ENCODE measurements at regions not wholly inside any gene's neighbourhood (a gene's known extent, or its start where the extent isn't known, plus 50 kb on each side); places are given as distances from the start of the nearest gene placed in this dataset.

DNA sequence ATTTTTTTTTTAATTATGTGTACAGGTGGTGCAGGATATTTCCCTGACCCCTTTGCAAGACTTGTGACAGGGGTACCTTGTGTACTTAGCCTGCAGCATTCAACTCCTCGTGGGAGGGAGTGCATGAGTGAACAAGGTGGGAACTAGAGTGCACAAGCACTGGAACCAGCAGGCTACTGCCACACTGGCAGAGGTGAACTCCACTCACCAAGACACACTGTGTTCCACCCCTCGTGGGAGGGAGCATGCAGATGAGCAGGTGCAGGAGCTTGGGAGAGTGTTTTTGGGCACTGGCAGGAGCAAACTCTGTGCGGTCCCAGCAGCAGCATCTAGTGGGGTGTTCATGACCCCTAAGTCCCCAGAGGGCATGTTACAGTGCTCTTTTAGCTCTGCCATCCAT, 282.7 kb upstream of the PLET1 start:
- ChIA-PET CTCF (interaction anchor here (1.0 kb wide), 1 partner anchor 12 kb away, joined by 4 read pairs; no protein-coding TSS in a partner anchor), POLR2A (no interaction called here)
- no peaks in the 10 kb centered on the region for H4K20me1 ChIP-seq (replicated peaks; ENCODE audit: control insufficient read depth, extremely low read depth, insufficient read depth, low read length)
- H3K9ac ChIP-seq (replicated peaks; ENCODE audit: extremely low read depth, insufficient read depth, low read length): no peak overlapping the region
- H3K79me2 ChIP-seq (ENCODE audit: control insufficient read depth, insufficient read depth, low read length): no peaks in the 10 kb centered on the region
- H3K36me3 ChIP-seq (ENCODE audit: control insufficient read depth in 2 of 2, extremely low read depth in 1 of 2, insufficient read depth in 2 of 2, low read length in 2 of 2): no peaks in the 10 kb centered on the region
- no TSS peak for BruUV-seq (replicated peaks)
- H3K27ac ChIP-seq (ENCODE audit: insufficient read depth, low read depth, low read length): no peak overlapping the region
- no peak overlapping the region for H2AFZ ChIP-seq (ENCODE audit: low read depth, low read length)
- no peak for FAIRE-seq
- H3K4me3 ChIP-seq (replicated peaks in 1 of 3; ENCODE audit: insufficient read depth in 1 of 3, low read depth in 1 of 3, low read length in 3 of 3): no peak overlapping the region
- H3K9me1 ChIP-seq (replicated peaks; ENCODE audit: control insufficient read depth, extremely low read depth, insufficient read depth, low read length): no peaks in the 10 kb centered on the region
- H3K9me3 ChIP-seq (replicated peaks; ENCODE audit: control insufficient read depth, insufficient read depth, low read length): no peaks in the 10 kb centered on the region
- no peak overlapping the region for H3K4me2 ChIP-seq (ENCODE audit: insufficient read depth, low read length)
- H3K27me3 ChIP-seq (ENCODE audit: control insufficient read depth in 2 of 2, insufficient read depth in 2 of 2, low read length in 2 of 2): no peaks in the 10 kb centered on the region
- dilution Hi-C loops (cut with MboI; ENCODE audit: extremely low pct_ligation_motif_present, low sequenced_read_pairs): no loop called here
- TF ChIP-seq FOS (IDR thresholded peaks at IDR 0.05; ENCODE audit: borderline replicate concordance, insufficient read depth, low read length) (no peak), MYC (IDR thresholded peaks at IDR 0.05; ENCODE audit: low read depth, low read length) (no peak), POLR2AphosphoS5 (IDR thresholded peaks at IDR 0.05; ENCODE audit: insufficient read depth, low read depth, low read length) (no peak)
- TF ChIP-seq, protein P1, sequence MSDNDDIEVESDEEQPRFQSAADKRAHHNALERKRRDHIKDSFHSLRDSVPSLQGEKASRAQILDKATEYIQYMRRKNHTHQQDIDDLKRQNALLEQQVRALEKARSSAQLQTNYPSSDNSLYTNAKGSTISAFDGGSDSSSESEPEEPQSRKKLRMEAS (IDR thresholded peaks at IDR 0.05; ENCODE audit: insufficient read depth, insufficient read length): no peak
- TF ChIP-seq, protein P2, sequence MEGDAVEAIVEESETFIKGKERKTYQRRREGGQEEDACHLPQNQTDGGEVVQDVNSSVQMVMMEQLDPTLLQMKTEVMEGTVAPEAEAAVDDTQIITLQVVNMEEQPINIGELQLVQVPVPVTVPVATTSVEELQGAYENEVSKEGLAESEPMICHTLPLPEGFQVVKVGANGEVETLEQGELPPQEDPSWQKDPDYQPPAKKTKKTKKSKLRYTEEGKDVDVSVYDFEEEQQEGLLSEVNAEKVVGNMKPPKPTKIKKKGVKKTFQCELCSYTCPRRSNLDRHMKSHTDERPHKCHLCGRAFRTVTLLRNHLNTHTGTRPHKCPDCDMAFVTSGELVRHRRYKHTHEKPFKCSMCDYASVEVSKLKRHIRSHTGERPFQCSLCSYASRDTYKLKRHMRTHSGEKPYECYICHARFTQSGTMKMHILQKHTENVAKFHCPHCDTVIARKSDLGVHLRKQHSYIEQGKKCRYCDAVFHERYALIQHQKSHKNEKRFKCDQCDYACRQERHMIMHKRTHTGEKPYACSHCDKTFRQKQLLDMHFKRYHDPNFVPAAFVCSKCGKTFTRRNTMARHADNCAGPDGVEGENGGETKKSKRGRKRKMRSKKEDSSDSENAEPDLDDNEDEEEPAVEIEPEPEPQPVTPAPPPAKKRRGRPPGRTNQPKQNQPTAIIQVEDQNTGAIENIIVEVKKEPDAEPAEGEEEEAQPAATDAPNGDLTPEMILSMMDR (IDR thresholded peaks at IDR 0.05; ENCODE audit: extremely low read depth in 1 of 2, insufficient read depth in 1 of 2, low read depth in 1 of 2, low read length in 2 of 2): no peak
- no peaks in the 10 kb centered on the region for H3K4me1 ChIP-seq (ENCODE audit: control insufficient read depth, extremely low read depth, insufficient read depth, low read length)
- intact Hi-C loops (cut with micrococcal nuclease): no loop called here
- no peak for DNase-seq (ENCODE audit: low read depth, low spot score)

DNA sequence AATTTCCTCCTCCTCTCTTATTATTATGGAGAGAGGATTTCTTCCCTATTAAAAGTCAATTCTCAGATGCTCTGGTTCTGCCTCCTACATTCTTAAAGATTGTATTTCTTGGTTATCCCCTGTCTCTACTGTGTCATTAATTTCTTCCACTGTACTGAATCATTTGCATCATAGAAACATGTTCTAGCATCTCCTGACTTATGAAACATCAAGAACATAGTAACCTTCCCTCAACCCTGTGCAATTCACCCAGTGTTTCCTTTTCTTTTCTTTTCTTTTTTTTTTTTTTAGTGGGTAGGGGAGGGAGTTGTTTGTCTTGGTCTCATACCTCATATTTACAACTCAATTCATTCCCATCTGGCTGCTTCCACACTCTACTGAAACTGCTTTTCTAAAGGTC, 288.0 kb upstream of the PLET1 start:
- dilution Hi-C loops (cut with MboI; ENCODE audit: extremely low pct_ligation_motif_present, low sequenced_read_pairs) (no loop called here), intact Hi-C loops (cut with micrococcal nuclease) (no loop called here)
- TF ChIP-seq JUN (IDR thresholded peaks at IDR 0.05; ENCODE audit: borderline replicate concordance, insufficient read depth, insufficient read length, low read depth) (no peak), POLR2AphosphoS5 (IDR thresholded peaks at IDR 0.05; ENCODE audit: insufficient read depth, low read depth, low read length) (no peak), FOS (IDR thresholded peaks at IDR 0.05; ENCODE audit: borderline replicate concordance, insufficient read depth, low read length) (no peak), GATA2 (IDR thresholded peaks at IDR 0.05; ENCODE audit: insufficient read depth, insufficient read length, low read depth, low read length) (no peak), MYC (IDR thresholded peaks at IDR 0.05; ENCODE audit: low read depth, low read length) (no peak), EZH2 (IDR thresholded peaks at IDR 0.05; ENCODE audit: borderline replicate concordance, low read depth, low read length, severe bottlenecking) (no peak), POLR2A (IDR thresholded peaks at IDR 0.05; ENCODE audit: low read depth, low read length) (no peak)
- TF ChIP-seq, protein P2 (IDR thresholded peaks at IDR 0.05; ENCODE audit: extremely low read depth in 1 of 2, insufficient read depth in 1 of 2, low read depth in 1 of 2, low read length in 2 of 2): no peak
- TF ChIP-seq, protein P1 (IDR thresholded peaks at IDR 0.05; ENCODE audit: insufficient read depth, insufficient read length): no peak
- H4K20me1 ChIP-seq (replicated peaks; ENCODE audit: control insufficient read depth, extremely low read depth, insufficient read depth, low read length): no peaks in the 10 kb centered on the region
- H2AFZ ChIP-seq (ENCODE audit: low read depth, low read length): no peak overlapping the region
- no peak overlapping the region for H3K27ac ChIP-seq (ENCODE audit: insufficient read depth, low read depth, low read length)
- no TSS peak for BruUV-seq (replicated peaks)
- no peaks in the 10 kb centered on the region for H3K9me3 ChIP-seq (replicated peaks; ENCODE audit: control insufficient read depth, insufficient read depth, low read length)
- FAIRE-seq (no peak), DNase-seq (ENCODE audit: low read depth, low spot score) (no peak)
- ChIA-PET CTCF (no interaction called here), POLR2A (no interaction called here)
- no peaks in the 10 kb centered on the region for H3K79me2 ChIP-seq (ENCODE audit: control insufficient read depth, insufficient read depth, low read length)
- no peaks in the 10 kb centered on the region for H3K36me3 ChIP-seq (ENCODE audit: control insufficient read depth in 2 of 2, extremely low read depth in 1 of 2, insufficient read depth in 2 of 2, low read length in 2 of 2)
- H3K27me3 ChIP-seq (ENCODE audit: control insufficient read depth in 2 of 2, insufficient read depth in 2 of 2, low read length in 2 of 2): no peaks in the 10 kb centered on the region
- H3K4me3 ChIP-seq (replicated peaks in 1 of 3; ENCODE audit: insufficient read depth in 1 of 3, low read depth in 1 of 3, low read length in 3 of 3): no peak overlapping the region
- H3K4me1 ChIP-seq (ENCODE audit: control insufficient read depth, extremely low read depth, insufficient read depth, low read length): no peaks in the 10 kb centered on the region
- no peak overlapping the region for H3K9ac ChIP-seq (replicated peaks; ENCODE audit: extremely low read depth, insufficient read depth, low read length)
- H3K4me2 ChIP-seq (ENCODE audit: insufficient read depth, low read length): no peak overlapping the region
- H3K9me1 ChIP-seq (replicated peaks; ENCODE audit: control insufficient read depth, extremely low read depth, insufficient read depth, low read length): no peaks in the 10 kb centered on the region
